ENCODE measurements at regions not wholly inside any gene's neighbourhood (a gene's known extent, or its start where the extent isn't known, plus 50 kb on each side); places are given as distances from the start of the nearest gene placed in this dataset.

DNA sequence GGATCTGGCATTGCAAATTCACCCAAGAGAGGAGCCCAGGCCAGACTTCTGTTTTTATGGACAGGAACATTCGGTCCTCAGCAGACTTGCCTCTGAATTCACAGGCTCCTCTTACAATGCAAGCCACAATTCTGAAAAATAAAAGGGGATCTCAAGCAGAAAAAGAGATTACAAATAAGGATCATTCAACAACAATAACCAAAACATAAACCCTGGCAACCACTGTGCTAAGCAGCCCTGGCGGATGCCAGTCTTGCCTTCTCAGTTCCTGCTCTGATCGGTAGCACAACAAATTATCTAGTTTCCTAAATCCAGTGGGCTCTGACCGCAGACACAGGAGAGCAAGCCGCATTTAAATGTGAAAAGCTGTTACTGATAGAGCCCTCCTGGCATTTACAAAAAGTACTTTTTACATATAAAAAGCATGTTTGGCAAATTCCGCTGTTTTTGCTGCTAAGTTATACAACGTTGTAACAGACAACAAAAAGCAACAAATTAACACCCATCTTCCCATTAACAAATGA is 123.4 kb upstream of the FOXD3 start:
- no peak for DNase-seq (ENCODE audit: extremely low read depth in 1 of 4, low spot score in 3 of 4)
- ATAC-seq = no peak
- no peaks in the 10 kb centered on the region for H3K9me3 ChIP-seq (replicated peaks; ENCODE audit: control insufficient read depth, insufficient read depth, low read depth, low read length)
- H3K27me3 ChIP-seq (ENCODE audit: control insufficient read depth in 2 of 2, insufficient read depth in 2 of 2, low read length in 2 of 2) = peaks cover 2 to 9% of the 10 kb centered on the region in 2 experiments; a peak in 1 of 5 replicates
- ChIA-PET CTCF (ENCODE audit: low intra/inter-chr PET ratio) (no interaction called here), POLR2A (no interaction called here)
- H3K36me3 ChIP-seq (ENCODE audit: control insufficient read depth, insufficient read depth, low read length) = no peaks in the 10 kb centered on the region
- no peak overlapping the region for H3K27ac ChIP-seq (ENCODE audit: extremely low read depth, low read depth, low read length)
- TF ChIP-seq TARDBP (IDR thresholded peaks at IDR 0.05) = no peak
- TF ChIP-seq ZNF347 (CRISPR knock-in tag; IDR thresholded peaks at IDR 0.05; ENCODE audit: low read depth) = no peak
- no peak overlapping the region for H3K4me3 ChIP-seq
- no peaks in the 10 kb centered on the region for H3K4me1 ChIP-seq (replicated peaks in 1 of 2; ENCODE audit: control insufficient read depth in 2 of 2, insufficient read depth in 2 of 2, low read length in 2 of 2)
- intact Hi-C loops (cut with micrococcal nuclease) (no loop called here), in situ Hi-C loops (cut with MboI) (no loop called here)
- no TSS peak for BruUV-seq (replicated peaks)
- H3K9ac ChIP-seq (ENCODE audit: insufficient read depth in 1 of 2, low read depth in 2 of 2, low read length in 2 of 2) = no peak overlapping the region
- no peaks in the 10 kb centered on the region for H3K9me1 ChIP-seq (ENCODE audit: control insufficient read depth, insufficient read depth, low read length)
- no peak overlapping the region for H2AFZ ChIP-seq (ENCODE audit: low read depth, low read length)
- H4K20me1 ChIP-seq (replicated peaks; ENCODE audit: control insufficient read depth, insufficient read depth, low read length) = no peaks in the 10 kb centered on the region
- no peaks in the 10 kb centered on the region for H3K79me2 ChIP-seq (ENCODE audit: control insufficient read depth, insufficient read depth, low read length)
- no peak overlapping the region for H3K4me2 ChIP-seq (ENCODE audit: insufficient read depth, low read length)
- no peak for FAIRE-seq
- 2% methylated on average over 7 of the region's 7 CpGs for WGBS (ENCODE audit: insufficient coverage, low coverage, missing lambda C conversion rate)

DNA sequence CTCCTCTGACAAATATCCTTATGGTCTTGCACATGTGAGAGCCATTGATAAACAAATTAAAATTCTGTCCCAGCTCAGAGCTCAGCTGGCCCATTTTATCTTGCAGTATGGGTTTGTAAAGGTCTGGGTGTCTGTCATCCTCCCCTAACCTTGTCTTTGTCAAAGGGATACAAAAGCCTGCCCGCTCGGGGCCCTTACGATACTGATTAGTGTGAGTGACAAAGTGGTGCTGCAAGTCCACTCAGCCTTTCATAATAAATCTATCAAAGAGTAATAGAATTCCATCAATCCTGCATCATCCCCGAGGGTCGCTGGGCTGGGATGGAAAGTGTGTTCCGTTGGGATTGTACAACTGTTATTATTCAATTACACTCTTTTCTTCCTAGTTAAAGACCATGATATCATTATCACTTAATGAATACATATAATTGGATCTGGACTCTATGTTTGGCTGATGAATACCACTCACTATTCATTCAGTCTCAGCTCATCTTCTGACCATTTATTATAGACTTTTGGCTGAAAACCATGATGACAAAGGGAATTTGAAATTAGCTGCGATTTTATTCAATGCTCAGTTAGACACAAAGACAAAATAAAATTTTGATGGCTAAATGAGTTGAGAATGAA is 122.5 kb upstream of the FOXD3 start:
- H3K79me2 ChIP-seq (ENCODE audit: control insufficient read depth, insufficient read depth, low read length) = no peaks in the 10 kb centered on the region
- H3K27ac ChIP-seq (ENCODE audit: extremely low read depth, low read depth, low read length) = no peak overlapping the region
- ATAC-seq = no peak
- POLR2A ChIA-PET = no interaction called here
- in situ Hi-C loops (cut with MboI) (no loop called here), intact Hi-C loops (cut with micrococcal nuclease) (no loop called here)
- H3K4me1 ChIP-seq (replicated peaks in 1 of 2; ENCODE audit: control insufficient read depth in 2 of 2, insufficient read depth in 2 of 2, low read length in 2 of 2) = no peaks in the 10 kb centered on the region
- peaks cover 2 to 9% of the 10 kb centered on the region in 2 experiments; a peak in 1 of 5 replicates for H3K27me3 ChIP-seq (ENCODE audit: control insufficient read depth in 2 of 2, insufficient read depth in 2 of 2, low read length in 2 of 2)
- DNase-seq (ENCODE audit: extremely low read depth in 1 of 4, low spot score in 3 of 4) = no peak
- no TSS peak for BruUV-seq (replicated peaks)
- no peak overlapping the region for H3K9ac ChIP-seq (ENCODE audit: insufficient read depth in 1 of 2, low read depth in 2 of 2, low read length in 2 of 2)
- H2AFZ ChIP-seq (ENCODE audit: low read depth, low read length) = no peak overlapping the region
- CTCF ChIA-PET (ENCODE audit: low intra/inter-chr PET ratio) = interaction anchor here (0.5 kb wide), 1 partner anchor 88 kb away, joined by 3 read pairs; no protein-coding TSS in a partner anchor
- no peaks in the 10 kb centered on the region for H3K9me3 ChIP-seq (replicated peaks; ENCODE audit: control insufficient read depth, insufficient read depth, low read depth, low read length)
- no peak overlapping the region for H3K4me2 ChIP-seq (ENCODE audit: insufficient read depth, low read length)
- no peak overlapping the region for H3K4me3 ChIP-seq
- no peaks in the 10 kb centered on the region for H3K36me3 ChIP-seq (ENCODE audit: control insufficient read depth, insufficient read depth, low read length)
- H3K9me1 ChIP-seq (ENCODE audit: control insufficient read depth, insufficient read depth, low read length) = no peaks in the 10 kb centered on the region
- FAIRE-seq = no peak
- H4K20me1 ChIP-seq (replicated peaks; ENCODE audit: control insufficient read depth, insufficient read depth, low read length) = no peaks in the 10 kb centered on the region
- 1% methylated on average over 7 of the region's 7 CpGs for WGBS (ENCODE audit: insufficient coverage, low coverage, missing lambda C conversion rate)
- TF ChIP-seq NR4A1 (CRISPR knock-in tag; IDR thresholded peaks at IDR 0.05) (no peak), NR4A1 (tag; IDR thresholded peaks at IDR 0.05) (no peak), HNRNPK (IDR thresholded peaks at IDR 0.05; ENCODE audit: low read depth, low read length, poor library complexity, severe bottlenecking) (no peak), PCBP2 (IDR thresholded peaks at IDR 0.05; ENCODE audit: low read depth, low read length, poor library complexity, severe bottlenecking) (no peak), HDAC1 (IDR thresholded peaks at IDR 0.05) (no peak), ZNF174 (CRISPR knock-in tag; IDR thresholded peaks at IDR 0.05) (no peak), IFI16 (CRISPR knock-in tag; IDR thresholded peaks at IDR 0.05) (no peak), PHTF2 (CRISPR knock-in tag; IDR thresholded peaks at IDR 0.05) (no peak)
- TF ChIP-seq, protein P1, sequence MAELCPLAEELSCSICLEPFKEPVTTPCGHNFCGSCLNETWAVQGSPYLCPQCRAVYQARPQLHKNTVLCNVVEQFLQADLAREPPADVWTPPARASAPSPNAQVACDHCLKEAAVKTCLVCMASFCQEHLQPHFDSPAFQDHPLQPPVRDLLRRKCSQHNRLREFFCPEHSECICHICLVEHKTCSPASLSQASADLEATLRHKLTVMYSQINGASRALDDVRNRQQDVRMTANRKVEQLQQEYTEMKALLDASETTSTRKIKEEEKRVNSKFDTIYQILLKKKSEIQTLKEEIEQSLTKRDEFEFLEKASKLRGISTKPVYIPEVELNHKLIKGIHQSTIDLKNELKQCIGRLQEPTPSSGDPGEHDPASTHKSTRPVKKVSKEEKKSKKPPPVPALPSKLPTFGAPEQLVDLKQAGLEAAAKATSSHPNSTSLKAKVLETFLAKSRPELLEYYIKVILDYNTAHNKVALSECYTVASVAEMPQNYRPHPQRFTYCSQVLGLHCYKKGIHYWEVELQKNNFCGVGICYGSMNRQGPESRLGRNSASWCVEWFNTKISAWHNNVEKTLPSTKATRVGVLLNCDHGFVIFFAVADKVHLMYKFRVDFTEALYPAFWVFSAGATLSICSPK (IDR thresholded peaks at IDR 0.05; ENCODE audit: borderline replicate concordance) = no peak
- TF ChIP-seq, protein P2, sequence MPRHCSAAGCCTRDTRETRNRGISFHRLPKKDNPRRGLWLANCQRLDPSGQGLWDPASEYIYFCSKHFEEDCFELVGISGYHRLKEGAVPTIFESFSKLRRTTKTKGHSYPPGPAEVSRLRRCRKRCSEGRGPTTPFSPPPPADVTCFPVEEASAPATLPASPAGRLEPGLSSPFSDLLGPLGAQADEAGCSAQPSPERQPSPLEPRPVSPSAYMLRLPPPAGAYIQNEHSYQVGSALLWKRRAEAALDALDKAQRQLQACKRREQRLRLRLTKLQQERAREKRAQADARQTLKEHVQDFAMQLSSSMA (CRISPR knock-in tag; IDR thresholded peaks at IDR 0.05) = no peak

Measured in K562 (cell line).